Tongue (tissue), 1 donor: ENCODE measurements at regions not wholly inside any gene's neighbourhood (a gene's known extent, or its start where the extent isn't known, plus 50 kb on each side); places are given as distances from the start of the nearest gene placed in this dataset.
"Not testable (repeated sequence)": the region's sequence is repeated elsewhere in the genome, so short reads cannot be mapped to it uniquely, and the experiment has no call there.

Experiments
- DNase-seq: peaks from one replicate; pipeline ENCODE4 v3.0.0-alpha.2; 2015

DNA sequence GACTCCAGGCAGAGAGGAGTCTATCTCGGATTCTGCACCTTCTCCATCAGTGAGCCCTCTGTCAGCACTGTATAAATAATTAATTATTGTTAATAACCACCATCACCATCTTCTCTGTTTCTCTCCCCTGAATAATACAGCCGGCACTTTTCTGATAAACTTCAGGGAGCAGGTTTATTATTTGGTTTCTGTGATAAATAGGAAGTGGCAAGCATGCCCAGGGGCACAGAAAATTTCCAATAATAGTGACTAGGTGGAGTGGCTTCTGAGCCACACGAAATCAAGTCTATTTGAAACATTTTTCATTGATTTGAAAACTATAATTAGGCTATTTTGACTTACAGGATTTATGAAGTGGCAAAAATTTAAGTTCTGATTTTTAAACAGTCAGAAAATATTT, 186.8 kb upstream of the TMEM229A start:
- DNase-seq: no peak

GRCh38 chr7:124208642-124209041, 175.8 kb upstream of the TMEM229A start:
- no peak for DNase-seq

- peak; percentile 9 for DNase-seq
Observed at GRCh38 chr7:124208173-124208572, 175.3 kb upstream of the TMEM229A start.

DNA sequence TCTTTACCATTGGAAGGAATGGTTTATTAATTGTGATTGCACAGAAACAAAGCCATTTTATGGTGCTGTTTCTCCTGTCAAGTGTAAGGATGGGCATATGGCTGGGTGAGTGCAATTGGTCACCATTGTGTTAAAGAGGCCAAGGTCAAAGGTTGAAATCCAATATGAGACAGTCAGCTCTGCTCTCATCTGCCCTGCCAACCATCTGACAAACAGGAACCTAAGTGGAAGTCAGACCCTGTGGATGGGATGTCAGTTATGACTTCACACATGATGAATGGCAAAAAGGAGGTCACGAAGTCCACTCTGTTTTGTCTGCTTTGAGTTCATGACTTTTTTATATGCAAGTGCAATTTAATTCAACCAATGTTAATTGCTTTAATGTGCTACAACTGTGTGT, 172.7 kb upstream of the TMEM229A start:
- DNase-seq: no peak

GRCh38 chr7:124202546-124202945, 169.7 kb upstream of the TMEM229A start:
- no peak for DNase-seq

DNA sequence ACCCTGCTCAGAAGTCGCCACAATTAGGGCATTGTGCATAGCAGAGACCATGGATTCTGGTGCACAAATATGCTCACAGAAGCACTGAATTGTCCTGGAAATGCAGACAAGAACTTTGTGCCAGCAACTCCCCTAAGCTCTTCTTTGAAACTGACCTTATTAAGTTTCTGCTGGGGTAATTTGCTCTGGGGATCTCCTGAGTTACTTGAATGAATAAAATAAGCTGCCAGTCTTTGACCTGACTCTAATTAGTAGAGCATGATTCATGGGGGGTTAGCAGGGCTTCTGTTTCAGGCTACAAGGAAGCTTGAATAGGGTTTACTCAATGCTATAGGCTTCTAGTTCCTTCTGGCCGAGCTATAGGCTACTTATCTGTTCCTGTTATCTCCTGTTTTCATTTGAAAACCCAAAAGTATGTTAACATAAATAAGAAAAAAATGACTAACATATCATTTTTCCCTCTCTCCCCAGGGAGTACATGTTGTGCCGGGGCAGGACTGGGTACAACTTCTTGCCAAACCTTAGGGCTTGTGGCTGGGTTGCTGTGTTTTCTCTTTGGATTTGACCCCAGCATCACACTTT, 169.0 kb upstream of the TMEM229A start:
- no peak for DNase-seq

DNA sequence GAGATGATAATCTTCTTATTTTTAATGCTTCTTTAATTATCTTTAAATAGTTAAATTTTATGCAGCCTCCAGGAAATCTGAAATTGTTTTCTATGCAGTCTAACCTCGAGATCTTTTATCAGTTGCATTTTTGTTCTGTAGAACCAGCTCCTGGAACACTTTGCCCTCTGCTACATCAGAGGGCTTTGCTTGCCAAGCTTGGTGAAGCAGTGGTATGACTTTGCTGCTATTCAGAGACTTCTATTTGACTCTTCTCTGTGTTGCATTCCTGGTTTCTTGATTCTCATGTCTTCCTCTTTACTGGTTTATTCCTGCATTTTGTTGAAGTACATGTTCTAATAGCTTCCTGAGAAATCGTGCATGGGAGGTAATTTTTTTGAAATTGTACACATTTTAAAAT, 163.7 kb upstream of the TMEM229A start:
- DNase-seq: no peak

DNA sequence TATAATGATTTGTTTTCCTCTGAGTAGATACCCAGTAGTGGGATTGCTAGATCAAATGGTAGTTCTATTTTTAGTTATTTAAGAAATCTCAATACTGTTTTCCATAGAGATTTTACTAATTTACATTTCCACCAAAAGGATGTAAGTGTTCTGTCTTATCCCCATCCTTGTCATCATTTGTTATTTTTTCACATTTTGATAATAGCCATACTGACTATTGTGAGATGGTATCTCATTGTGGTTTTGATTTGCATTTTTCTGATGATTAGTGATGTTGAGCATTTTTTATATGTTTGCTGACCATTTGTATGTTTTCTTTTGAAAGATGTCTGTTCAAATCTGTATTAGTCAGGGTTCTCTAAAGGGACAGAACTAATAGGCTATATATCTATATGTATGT, 160.0 kb upstream of the TMEM229A start:
- no peak for DNase-seq

GRCh38 chr7:124191713-124192112, 158.8 kb upstream of the TMEM229A start:
- no peak for DNase-seq

DNA sequence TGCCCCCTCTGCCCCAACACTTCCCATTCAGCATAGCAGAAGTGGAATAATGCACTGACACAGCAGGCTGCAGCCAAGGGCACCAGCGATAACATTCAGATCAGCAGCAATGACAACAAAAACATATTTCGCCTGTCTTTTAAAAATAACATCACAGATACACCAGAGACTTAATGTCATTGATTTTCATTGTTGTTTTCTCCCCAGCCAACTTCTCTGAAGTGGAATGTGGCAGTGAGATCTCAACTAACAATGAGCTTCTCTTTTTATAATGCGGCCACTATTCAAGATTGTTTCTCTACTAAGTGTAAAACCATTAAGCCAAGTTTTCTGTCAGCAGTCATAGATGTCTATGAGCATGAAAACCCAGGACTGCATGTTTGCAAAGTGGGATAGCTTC, 158.2 kb upstream of the TMEM229A start:
- DNase-seq: no peak

- no peak for DNase-seq
Observed at GRCh38 chr7:124188576-124188975, 155.7 kb upstream of the TMEM229A start.

DNA sequence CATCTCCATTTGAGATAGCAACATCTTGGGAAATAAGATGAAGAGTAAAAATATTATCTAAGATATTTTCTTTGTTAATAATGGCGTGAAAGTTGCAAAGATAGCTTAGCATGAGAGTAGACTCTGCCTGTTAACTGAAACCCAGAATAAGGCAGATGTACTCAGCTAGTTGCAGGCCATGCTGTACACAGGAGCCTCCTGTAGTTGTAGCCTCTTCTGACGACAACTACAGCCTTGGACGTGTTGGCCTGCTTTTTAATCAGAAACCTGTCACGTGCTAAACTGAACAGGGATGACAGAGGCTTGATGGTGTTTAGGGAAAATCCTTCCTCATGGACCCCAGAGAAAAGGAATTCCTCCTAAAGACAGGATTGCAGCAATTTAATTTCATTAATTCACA, 155.1 kb upstream of the TMEM229A start:
- DNase-seq: no peak

DNA sequence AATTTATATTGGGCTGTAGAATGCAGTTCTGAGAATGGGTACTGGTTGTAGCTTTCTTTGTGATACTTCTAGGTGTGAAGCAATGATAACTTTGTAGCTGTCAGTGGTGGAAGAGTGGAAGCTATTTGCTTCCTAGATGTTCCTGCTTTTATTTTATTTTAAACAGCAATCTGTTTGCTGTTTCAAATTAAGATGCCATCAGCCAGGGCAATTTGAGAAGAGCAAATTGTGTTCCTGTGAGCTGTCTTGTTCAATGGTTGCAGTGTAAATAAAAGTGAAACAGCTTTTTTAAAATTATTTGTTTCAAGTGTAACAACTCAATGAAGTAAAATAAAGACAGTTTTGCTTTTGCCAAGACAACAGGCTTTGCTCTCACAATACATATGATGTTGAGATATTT, 150.8 kb upstream of the TMEM229A start:
- no peak for DNase-seq

DNA sequence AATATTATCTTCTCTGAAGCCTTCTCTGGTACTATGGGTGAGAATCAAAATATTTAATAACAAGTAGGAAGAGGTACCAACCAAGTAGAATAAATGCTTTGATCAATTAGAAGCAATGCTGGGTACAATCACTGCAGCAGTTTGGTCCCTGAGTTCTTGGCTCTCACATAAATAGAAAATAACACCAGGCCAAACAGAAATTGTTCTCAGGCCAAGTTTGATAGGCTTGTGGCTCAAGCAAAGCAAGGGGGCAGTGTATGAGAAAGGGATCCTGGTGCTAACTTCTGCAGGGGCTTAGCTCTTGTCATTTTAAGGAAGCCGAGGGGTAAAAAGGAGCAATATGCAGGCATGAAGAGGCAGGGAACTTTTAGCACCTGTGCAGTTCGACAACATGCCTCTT, 146.8 kb upstream of the TMEM229A start:
- DNase-seq: no peak

- DNase-seq: no peak
Observed at GRCh38 chr7:124177891-124178290, 145.0 kb upstream of the TMEM229A start.

DNA sequence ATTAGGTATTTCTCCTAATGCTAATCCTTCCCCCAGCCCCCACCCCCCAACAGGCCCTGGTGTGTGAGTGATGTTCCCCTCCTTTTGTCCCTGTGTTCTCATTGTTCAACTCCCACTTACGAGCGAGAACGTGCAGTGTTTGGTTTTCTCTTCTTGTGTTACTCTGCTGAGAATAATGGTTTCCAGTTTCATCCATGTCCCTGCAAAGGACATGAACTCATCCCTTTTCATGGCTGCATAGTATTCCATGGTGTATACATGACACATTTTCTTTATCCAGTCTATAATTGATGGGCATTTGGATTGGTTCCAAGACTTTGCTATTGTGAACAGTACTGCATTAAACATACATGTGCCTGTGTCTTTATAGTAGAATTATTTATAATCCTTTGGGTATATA, 138.9 kb upstream of the TMEM229A start:
- not testable (repeated sequence) for DNase-seq

DNA sequence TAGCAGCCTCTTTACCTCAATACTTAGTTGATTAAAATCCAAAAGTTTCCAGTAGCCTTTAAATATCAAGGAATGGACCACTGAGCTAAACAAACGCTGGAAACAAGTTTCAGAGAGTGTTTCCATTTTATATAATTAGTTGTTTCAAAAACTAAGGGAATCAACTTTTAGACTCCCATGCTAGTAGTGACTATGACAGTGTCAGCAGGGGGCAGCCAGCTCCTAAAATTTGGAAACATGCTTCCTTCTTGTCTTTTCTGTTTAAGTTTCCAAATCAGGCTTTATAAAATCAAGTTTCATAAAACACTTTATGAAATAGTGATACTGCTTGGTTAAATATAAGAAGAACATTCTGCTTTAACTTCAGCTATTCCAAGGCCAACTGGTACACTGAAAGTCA, 138.2 kb upstream of the TMEM229A start:
- peak; percentile 45 for DNase-seq

DNA sequence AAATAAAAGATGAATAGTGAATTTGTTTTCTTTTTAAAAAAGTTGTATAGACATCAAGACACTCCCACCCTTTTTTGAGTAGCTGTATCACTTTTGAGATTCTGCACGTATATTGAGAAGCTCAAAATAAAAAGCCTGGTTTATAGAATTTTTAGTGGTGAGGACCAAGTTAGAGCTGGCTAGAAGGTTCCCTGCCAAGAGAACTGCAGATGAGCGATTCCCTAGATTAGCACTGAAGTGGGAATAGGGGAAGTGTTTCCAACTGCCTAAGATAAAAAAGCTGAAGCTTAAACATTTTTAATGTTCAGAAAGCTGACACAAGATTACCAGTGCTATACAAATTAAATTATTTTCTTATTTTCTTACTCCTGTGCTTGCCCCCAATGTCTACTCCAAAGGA, 135.7 kb upstream of the TMEM229A start:
- no peak for DNase-seq

GRCh38 chr7:124162667-124163066, 129.8 kb upstream of the TMEM229A start:
- DNase-seq: no peak

DNA sequence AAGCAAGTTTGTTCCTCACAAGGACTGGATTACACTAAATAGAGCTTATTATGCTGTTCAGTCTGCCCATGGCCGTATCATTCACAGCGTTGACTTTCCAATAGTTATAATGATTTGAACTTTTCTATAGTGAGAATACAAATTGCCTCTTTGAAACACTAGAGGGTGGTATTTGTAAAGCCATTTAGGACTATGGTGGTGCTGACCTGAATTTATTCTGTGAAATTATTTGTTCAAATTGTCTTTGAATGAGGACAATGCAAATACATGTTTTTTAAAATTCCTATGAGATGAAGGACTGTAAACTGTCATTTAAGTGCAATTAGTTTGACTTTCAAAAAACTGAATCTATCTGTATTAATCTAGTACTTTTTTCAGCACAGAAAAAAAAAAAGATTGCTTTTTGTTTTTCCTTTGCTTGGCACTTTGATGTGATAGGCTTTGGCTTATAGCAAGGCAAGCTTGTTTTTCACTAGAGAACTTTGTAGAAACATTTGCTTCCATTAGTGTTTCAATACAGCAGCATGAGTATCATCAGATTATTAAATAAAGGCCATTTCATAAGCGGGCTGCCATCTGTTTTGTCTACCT, 122.7 kb upstream of the TMEM229A start:
- DNase-seq: peak; percentile 45

GRCh38 chr7:124152859-124153692, 120.2 kb upstream of the TMEM229A start:
- DNase-seq: peak; percentile 8

DNA sequence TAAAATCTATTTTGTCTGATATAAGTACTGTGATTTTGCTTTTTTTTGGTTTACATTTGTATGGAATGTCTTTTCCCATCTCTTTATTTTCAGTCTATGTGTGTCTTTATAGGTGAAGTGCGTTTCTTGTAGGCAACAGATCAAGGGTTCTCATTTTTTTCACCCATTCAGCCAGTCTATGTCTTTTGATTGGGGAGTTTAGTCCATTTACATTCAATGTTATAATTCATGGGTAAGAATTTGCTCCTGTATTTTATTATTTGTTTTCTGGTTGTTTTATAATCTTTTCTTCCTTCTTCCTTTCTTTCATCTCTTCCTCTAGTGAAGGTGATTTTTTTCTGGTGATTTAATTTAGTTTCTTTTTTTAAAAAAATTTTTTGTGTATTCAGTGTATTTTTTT, 104.8 kb upstream of the TMEM229A start:
- DNase-seq: no peak

DNA sequence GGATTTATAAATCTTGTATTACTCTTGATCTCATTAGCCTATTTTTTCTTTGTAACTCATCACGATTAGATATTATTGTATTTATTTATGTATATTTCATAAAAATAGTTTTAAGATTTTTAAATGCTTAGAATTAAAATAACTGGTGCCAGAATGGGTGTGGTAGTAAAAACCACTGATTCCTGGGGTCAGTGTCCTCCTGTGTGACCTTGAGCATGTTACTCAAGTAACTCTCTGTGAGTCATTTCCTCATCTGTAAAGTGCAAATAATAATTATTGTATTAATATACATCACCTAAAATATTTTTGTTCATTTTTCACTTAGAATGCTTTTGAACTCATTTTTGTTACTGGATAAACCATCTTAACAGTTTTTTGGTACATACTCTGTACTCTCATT, 91.3 kb upstream of the TMEM229A start:
- no peak for DNase-seq

DNA sequence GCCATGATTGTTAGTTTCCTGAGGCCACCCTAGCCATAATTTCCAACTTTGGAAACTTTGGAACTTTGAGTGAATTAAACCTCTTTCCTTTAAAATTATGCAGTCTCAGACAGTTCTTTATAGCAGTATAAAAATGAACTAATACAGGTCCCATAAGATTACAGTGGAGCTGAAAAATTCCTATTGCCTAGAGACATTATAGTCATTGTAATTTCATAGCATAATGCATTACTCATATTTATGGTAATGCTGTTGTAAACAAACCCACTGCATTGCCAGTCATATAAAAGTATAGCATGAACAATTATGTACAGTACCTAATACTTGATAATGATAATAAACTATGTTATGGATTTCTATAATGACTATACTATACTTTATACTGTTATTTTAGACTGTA, 88.0 kb upstream of the TMEM229A start:
- DNase-seq: no peak
